ENCODE measurements at regions not wholly inside any gene's neighbourhood (a gene's known extent, or its start where the extent isn't known, plus 50 kb on each side); places are given as distances from the start of the nearest gene placed in this dataset.

GRCh38 chr13:79829880-79830279, 348.9 kb downstream of the NDFIP2 start:
- DNase-seq (ENCODE audit: low read depth in 2 of 2) = no peak

GRCh38 chr13:79825959-79826358, 345.0 kb downstream of the NDFIP2 start:
- DNase-seq (ENCODE audit: low read depth in 2 of 2) = no peak

GRCh38 chr13:79815041-79815440, 334.1 kb downstream of the NDFIP2 start:
- no peak for DNase-seq (ENCODE audit: low read depth in 2 of 2)

- no peak for DNase-seq (ENCODE audit: low read depth in 2 of 2)
These were observed 331.3 kb downstream of the NDFIP2 start for GRCh38 chr13:79812070-79812850.

GRCh38 chr13:79811170-79811569, 330.2 kb downstream of the NDFIP2 start:
- no peak for DNase-seq (ENCODE audit: low read depth in 2 of 2)

- DNase-seq (ENCODE audit: low read depth in 2 of 2) = no peak
These were observed 329.7 kb downstream of the NDFIP2 start for GRCh38 chr13:79810669-79811068.

GRCh38 chr13:79810018-79810417, 329.1 kb downstream of the NDFIP2 start:
- DNase-seq (ENCODE audit: low read depth in 2 of 2) = no peak

- DNase-seq (ENCODE audit: low read depth in 2 of 2) = no peak
These were observed 327.5 kb downstream of the NDFIP2 start for GRCh38 chr13:79808475-79808874.

- DNase-seq (ENCODE audit: low read depth in 2 of 2) = no peak
These were observed 326.6 kb downstream of the NDFIP2 start for GRCh38 chr13:79807554-79807953.

GRCh38 chr13:79806821-79807220, 325.9 kb downstream of the NDFIP2 start:
- no peak for DNase-seq (ENCODE audit: low read depth in 2 of 2)

GRCh38 chr13:79805317-79805716, 324.4 kb downstream of the NDFIP2 start:
- DNase-seq (ENCODE audit: low read depth in 2 of 2) = no peak

GRCh38 chr13:79803989-79804388, 323.0 kb downstream of the NDFIP2 start:
- no peak for DNase-seq (ENCODE audit: low read depth in 2 of 2)

- DNase-seq (ENCODE audit: low read depth in 2 of 2) = no peak
These were observed 322.3 kb downstream of the NDFIP2 start for GRCh38 chr13:79803296-79803695.

- DNase-seq (ENCODE audit: low read depth in 2 of 2) = no peak
These were observed 321.6 kb downstream of the NDFIP2 start for GRCh38 chr13:79802389-79803085.

- no peak for DNase-seq (ENCODE audit: low read depth in 2 of 2)
These were observed 318.3 kb downstream of the NDFIP2 start for GRCh38 chr13:79799059-79799867.

- no peak for DNase-seq (ENCODE audit: low read depth in 2 of 2)
These were observed 315.2 kb downstream of the NDFIP2 start for GRCh38 chr13:79796136-79796535.

- no peak for DNase-seq (ENCODE audit: low read depth in 2 of 2)
These were observed 314.0 kb downstream of the NDFIP2 start for GRCh38 chr13:79794931-79795330.

- no peak for DNase-seq (ENCODE audit: low read depth in 2 of 2)
These were observed 311.8 kb downstream of the NDFIP2 start for GRCh38 chr13:79792716-79793115.

GRCh38 chr13:79791471-79792042, 310.6 kb downstream of the NDFIP2 start:
- no peak for DNase-seq (ENCODE audit: low read depth in 2 of 2)

- no peak for DNase-seq (ENCODE audit: low read depth in 2 of 2)
These were observed 305.2 kb downstream of the NDFIP2 start for GRCh38 chr13:79786176-79786575.

- DNase-seq (ENCODE audit: low read depth in 2 of 2) = no peak
These were observed 301.7 kb downstream of the NDFIP2 start for GRCh38 chr13:79782541-79783205.
